Ureter (tissue), 1 donor: ENCODE measurements at regions not wholly inside any gene's neighbourhood (a gene's known extent, or its start where the extent isn't known, plus 50 kb on each side); places are given as distances from the start of the nearest gene placed in this dataset.
"Not testable (repeated sequence)": the region's sequence is repeated elsewhere in the genome, so short reads cannot be mapped to it uniquely, and the experiment has no call there.

Experiments used
- DNase-seq: peaks from one replicate; pipeline ENCODE4 v3.0.0-alpha.2; 2020; ENCODE audit warnings: low spot score
- donor health status: DM: yes; HTN: yes; CAD: no.

DNA sequence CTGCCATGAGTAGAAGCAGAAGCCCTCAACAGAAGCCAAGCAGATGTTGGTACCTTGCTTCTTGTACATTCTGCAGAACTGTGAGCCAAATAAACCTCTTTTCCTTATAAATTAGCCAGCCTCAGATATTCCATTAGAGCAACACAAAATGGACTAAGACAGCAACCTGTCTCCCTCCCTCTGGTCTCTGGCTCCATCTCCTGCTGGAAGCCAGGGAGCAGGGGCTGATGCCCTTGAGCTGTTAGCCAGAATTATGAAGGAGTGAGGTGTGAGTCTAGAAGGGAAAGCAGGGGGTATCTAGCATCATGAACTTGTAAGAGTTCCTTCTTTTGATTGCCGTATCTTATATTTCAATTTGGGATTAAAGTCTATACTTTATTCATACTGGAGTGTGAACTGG lies 358.7 kb upstream of the FZD8 start:
- DNase-seq: not testable (repeated sequence)

- DNase-seq: no peak
These were observed 355.9 kb upstream of the FZD8 start for GRCh38 chr10:35998026-35998425.

GRCh38 chr10:35995485-35995884 lies 353.4 kb upstream of the FZD8 start:
- no peak for DNase-seq

DNA sequence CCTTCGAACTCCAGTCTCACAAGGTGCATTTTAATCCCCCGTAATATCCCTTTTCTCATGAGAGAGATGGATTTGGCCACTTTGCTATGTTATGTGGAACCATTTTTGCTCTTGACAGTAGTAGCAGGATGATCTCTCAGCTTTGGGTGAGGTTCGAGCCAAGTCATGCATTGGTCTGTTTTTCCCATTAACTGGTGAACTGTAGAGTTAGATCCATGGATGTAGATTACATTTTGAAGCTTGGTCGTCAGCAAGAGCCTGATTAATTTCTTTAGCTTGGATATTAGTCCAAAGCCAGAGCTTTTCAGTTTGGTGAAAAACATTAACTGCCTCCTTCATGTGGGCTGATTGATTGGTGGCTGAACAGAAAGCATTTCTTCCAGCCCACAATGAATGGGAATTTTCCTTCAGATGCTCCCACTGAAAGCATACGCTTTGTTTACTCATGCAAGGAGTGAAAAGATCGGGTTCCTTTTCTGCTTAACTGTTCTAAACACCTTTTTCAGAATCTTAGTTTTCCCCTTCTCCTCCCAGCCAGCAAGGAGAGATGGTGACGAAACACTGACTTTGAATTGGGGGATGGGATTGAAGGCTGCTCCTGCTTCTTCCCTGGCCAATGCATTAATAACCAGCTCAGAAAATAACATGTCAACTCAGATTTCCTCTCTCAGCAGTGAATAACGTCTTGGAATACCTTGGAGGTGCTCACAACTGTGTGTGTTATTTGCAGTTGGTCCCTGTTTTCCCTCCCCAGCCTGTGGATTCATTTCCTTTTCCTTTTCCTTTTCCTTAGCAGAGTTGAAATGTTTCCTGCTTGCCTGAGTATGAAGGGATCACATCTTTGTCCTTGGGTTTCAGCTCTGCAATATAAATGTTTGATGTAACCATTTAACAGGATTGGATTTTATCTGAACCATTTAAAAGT lies 351.8 kb upstream of the FZD8 start:
- no peak for DNase-seq

DNA sequence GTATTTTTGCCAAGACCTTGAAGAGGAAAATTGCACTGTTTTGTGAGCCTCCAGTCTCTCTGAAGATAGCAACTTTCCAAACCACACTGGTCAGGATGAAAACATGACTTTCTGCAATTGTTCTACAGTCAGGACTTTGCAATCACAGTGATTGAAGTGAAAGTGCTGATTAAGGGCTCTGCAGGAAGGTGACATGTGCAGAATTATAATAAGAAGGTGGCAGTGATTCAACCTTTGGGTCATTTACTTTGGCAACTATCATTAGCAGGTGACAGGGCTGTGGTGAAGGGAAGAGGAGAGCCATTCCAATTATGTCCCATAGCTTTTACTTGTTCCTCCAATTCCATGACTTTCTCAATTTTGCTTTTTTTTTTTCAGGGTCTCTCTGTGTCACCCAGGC lies 350.0 kb upstream of the FZD8 start:
- DNase-seq: no peak

GRCh38 chr10:35986756-35987502 lies 344.8 kb upstream of the FZD8 start:
- no peak for DNase-seq

- DNase-seq: no peak
These were observed 337.0 kb upstream of the FZD8 start for GRCh38 chr10:35979116-35979515.

DNA sequence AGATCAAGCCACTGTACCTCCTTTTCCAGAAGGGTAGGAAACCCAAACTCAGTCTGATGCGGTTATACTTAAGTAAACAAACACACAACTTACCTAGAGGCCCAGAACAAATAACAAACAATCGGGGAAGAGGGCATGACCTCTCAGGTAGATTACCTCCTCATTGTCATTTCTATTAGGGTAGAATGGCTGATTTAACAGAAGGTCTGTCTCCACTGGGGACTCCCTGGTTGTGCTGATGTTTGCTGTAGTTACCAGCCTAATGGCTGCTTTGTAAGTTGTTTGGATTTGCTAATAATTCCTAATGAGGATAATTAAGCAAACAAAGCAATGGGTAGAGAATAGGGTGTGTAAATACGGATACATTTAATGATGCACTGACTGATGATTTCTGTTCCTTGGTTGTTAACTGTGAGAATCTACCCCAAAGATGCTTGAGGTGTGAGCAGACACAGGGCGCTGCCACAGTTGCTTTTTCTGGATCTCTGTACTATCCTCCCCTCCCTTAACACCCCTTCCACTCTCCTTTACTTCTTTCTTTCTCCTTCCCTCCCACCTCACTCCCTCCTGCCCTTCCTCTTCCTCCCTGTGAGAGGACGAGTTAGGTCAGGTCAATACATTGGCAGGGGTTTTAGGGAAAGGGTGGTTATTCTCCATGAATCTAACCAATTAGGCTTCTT lies 332.0 kb upstream of the FZD8 start:
- not testable (repeated sequence) for DNase-seq

- no peak for DNase-seq
These were observed 330.2 kb upstream of the FZD8 start for GRCh38 chr10:35972275-35972674.

- no peak for DNase-seq
These were observed 329.3 kb upstream of the FZD8 start for GRCh38 chr10:35971397-35971796.

GRCh38 chr10:35963685-35964084 lies 321.6 kb upstream of the FZD8 start:
- DNase-seq: no peak

- no peak for DNase-seq
These were observed 319.4 kb upstream of the FZD8 start for GRCh38 chr10:35961501-35961900.

GRCh38 chr10:35959252-35959651 lies 317.2 kb upstream of the FZD8 start:
- no peak for DNase-seq

- DNase-seq: not testable (repeated sequence)
These were observed 316.5 kb upstream of the FZD8 start for GRCh38 chr10:35958609-35959008.

DNA sequence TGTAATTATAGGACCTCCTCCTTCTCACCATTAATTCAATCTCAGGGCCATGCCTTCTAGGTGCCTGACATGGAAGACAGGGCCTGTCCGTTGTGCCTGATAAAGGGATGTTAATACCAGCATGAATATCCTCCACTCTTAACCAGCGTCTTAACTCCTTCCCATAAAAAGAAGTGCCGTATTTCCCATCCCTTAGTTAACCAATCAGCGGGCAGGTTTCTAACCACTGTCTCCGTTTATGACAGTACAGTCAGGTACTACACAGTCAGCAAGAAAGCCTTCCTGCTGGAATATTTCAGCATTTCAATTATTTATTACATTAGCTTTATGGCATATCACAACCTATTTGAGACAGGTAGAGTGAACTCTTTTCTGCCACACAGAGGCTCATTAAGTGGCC lies 308.6 kb upstream of the FZD8 start:
- DNase-seq: no peak

GRCh38 chr10:35950226-35950625 lies 308.1 kb upstream of the FZD8 start:
- DNase-seq: no peak

- no peak for DNase-seq
These were observed 307.7 kb upstream of the FZD8 start for GRCh38 chr10:35949811-35950211.

DNA sequence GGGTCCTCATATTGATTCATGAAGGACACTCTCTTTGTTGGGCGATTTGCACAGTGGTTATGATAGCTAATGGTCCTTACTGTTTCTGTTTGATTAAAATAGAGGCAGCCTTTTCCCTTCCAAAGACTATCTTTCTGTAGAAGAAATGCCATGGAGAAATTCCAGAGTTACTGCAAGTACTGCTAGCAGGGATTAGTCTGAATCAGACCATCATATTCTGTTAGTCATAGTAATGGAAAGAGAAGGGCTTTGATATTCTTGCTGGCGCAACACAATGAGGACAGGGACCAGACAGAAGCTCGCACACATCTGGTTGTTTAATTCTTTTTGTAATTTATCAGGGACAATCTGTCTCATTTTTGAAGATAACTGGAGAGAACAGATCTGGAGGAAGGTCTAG lies 304.5 kb upstream of the FZD8 start:
- no peak for DNase-seq

DNA sequence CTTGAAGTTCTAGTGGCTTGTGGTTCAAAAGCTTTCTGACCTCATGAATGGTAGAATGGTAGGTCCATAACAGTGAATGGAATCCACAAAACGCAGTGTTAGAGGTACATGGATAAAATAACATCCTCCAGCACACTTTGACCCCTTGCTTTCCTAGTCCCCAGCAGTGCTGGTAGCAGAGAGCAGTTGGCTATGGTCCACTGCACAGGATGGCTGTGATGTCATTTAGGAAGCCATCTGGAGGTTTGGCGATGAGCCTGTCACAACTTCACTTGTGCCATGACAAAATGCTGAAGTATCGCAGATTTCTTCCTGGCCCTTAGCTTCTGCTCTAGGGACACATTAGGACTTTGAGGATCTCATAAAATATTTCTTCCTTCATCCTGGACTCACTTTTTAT lies 300.0 kb upstream of the FZD8 start:
- DNase-seq: no peak

DNA sequence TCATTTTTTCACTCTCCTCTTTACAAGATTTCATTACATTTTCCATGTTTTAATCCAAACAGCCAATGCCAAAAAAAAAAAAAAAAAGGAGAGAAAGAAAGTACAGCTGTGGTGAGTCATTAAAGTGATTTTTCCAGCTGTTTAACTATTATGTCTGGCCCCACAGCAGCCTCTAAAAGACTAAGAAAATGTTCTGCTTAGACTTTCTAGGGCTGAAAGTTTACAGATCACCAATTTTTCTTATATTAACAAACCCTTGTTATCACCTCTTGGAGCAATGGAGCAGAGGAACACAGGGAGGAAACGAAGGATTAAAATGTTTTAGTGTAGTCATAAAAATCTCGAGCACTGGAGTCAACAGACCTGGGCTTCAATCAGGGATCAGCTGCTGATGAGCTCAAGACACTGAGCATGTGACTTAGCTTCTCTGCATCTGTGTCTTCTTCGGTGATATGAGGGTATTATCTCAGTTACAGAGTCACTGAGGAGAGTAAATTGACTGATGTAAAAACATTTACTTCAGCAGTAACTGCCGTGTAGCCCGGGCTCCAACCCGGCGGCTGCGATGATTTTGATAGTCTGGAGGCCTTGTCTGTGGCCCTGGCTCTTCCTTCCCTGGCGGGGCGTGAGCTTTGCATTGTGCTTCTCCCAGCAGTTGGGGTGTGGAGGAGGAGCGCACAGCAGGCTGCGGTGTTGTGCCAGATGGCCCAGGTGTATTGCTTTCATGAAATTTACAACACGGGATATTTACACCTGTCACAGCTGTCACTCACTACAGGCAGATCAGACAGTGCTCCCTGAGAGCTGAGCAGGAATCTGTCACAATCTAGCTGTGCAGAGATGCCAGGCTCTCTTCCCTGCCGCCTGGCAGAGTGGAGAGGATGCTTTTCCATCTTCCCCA lies 298.3 kb upstream of the FZD8 start:
- DNase-seq: no peak

- no peak for DNase-seq
These were observed 296.1 kb upstream of the FZD8 start for GRCh38 chr10:35938160-35938559.
